H1 (cell line): ENCODE measurements at regions not wholly inside any gene's neighbourhood (a gene's known extent, or its start where the extent isn't known, plus 50 kb on each side); places are given as distances from the start of the nearest gene placed in this dataset.

Experiments
- CTCF ChIA-PET: fragments of 300-600 bp; sonication (Branson Sonifier 250); formaldehyde crosslinking; loops from one replicate; lab custom pipeline; 2021; ENCODE audit not compliant: partially characterized antibody; lab: Charles Lee
- POLR2A ChIA-PET: fragments of 300-600 bp; sonication (Branson Sonifier 250); formaldehyde crosslinking; loops from one replicate; lab custom pipeline; 2021; ENCODE audit warnings: inconsistent platforms; ENCODE audit not compliant: partially characterized antibody; lab: Charles Lee
- DNase-seq, 2 experiments: peaks; one replicate each; pipeline versions ENCODE4 v3.0.0 to v3.0.0-alpha.2; 2010 to 2022; ENCODE audit warnings: low spot score in 2 of 2, low read depth in 1 of 2, mixed read lengths in 1 of 2
- FAIRE-seq: peaks from 2 replicates; lab custom pipeline; 2011; peaks lifted over from hg19 to GRCh38; lab: Jason Lieb, UNC
- H2AFZ ChIP-seq: 2 replicates; pipeline ENCODE4 v1.8.1; 2012; ENCODE audit warnings: low read length, inconsistent platforms
- H2AK5ac ChIP-seq: 2 replicates; pipeline ENCODE4 v1.6.1; 2013; ENCODE audit warnings: low read depth, low read length
- H2BK120ac ChIP-seq: replicated peaks from 2 replicates; pipeline ENCODE3; 2013; ENCODE audit warnings: low read depth, low read length, inconsistent platforms
- H2BK12ac ChIP-seq: 2 replicates; pipeline ENCODE4 v1.6.1; 2013; ENCODE audit warnings: low read depth, low read length
- H2BK15ac ChIP-seq: 2 replicates; pipeline ENCODE4 v1.6.1; 2013; ENCODE audit warnings: low read length
- H2BK20ac ChIP-seq: 2 replicates; pipeline ENCODE4 v1.6.1; 2013; ENCODE audit warnings: low read length
- H2BK5ac ChIP-seq: 2 replicates; pipeline ENCODE4 v1.6.1; 2013; ENCODE audit warnings: low read depth, low read length
- H3K14ac ChIP-seq: 2 replicates; pipeline ENCODE4 v1.6.1; 2013; ENCODE audit warnings: inconsistent platforms; ENCODE audit not compliant: insufficient read length
- H3K18ac ChIP-seq: 2 replicates; pipeline ENCODE4 v1.6.1; 2013; ENCODE audit warnings: low read length; ENCODE audit errors: extremely low read depth
- H3K23ac ChIP-seq: 2 replicates; pipeline ENCODE4 v1.6.1; 2013; ENCODE audit warnings: inconsistent platforms; ENCODE audit not compliant: insufficient read length
- H3K23me2 ChIP-seq: 2 replicates; pipeline ENCODE4 v1.6.1; 2013; ENCODE audit warnings: low read depth, low read length
- H3K27ac ChIP-seq: 2 replicates; pipeline ENCODE4 v1.6.1; 2011; ENCODE audit warnings: low read depth, low read length, inconsistent platforms
- H3K27me3 ChIP-seq, 4 experiments: replicated peaks in 1 of 4; 1 replicate in 1 of 4; 2 replicates in 3 of 4; pipeline versions ENCODE4 v1.6.1 to v1.8.1; 2011 to 2013; ENCODE audit warnings: low read length in 3 of 4, mild to moderate bottlenecking in 3 of 4, inconsistent platforms in 2 of 4, mixed read lengths in 2 of 4, moderate library complexity in 1 of 4; ENCODE audit not compliant: control insufficient read depth in 3 of 4, insufficient read depth in 3 of 4; ENCODE audit errors: extremely low read depth in 1 of 4
- H3K36me3 ChIP-seq, 4 experiments: 2 replicates each; pipeline versions ENCODE4 v1.6.1 to v1.8.1; 2011 to 2013; ENCODE audit warnings: mild to moderate bottlenecking in 4 of 4, low read length in 3 of 4, moderate library complexity in 2 of 4, control low read depth in 1 of 4, inconsistent platforms in 1 of 4; ENCODE audit not compliant: insufficient read depth in 4 of 4, control insufficient read depth in 2 of 4
- H3K4ac ChIP-seq: replicated peaks from 2 replicates; pipeline ENCODE3; 2013; ENCODE audit warnings: low read length, low read depth, mixed read lengths, inconsistent platforms; ENCODE audit not compliant: insufficient read length
- H3K4me1 ChIP-seq, 4 experiments: replicated peaks in 1 of 4; 1 replicate in 1 of 4; 2 replicates in 3 of 4; pipeline versions ENCODE4 v1.6.1 to v1.8.1; 2011 to 2013; ENCODE audit warnings: low read length in 3 of 4, inconsistent platforms in 2 of 4, mixed read lengths in 1 of 4; ENCODE audit not compliant: insufficient read depth in 4 of 4, control insufficient read depth in 3 of 4
- H3K4me2 ChIP-seq, 2 experiments: 2 replicates each; pipeline versions ENCODE4 v1.6.1 to v1.8.1; 2011 to 2013; ENCODE audit warnings: low read depth in 2 of 2, low read length in 2 of 2, control low read depth in 1 of 2, inconsistent platforms in 1 of 2, mild to moderate bottlenecking in 1 of 2; ENCODE audit not compliant: insufficient read depth in 1 of 2
- H3K4me3 ChIP-seq, 4 experiments: fragments of 200-600, 300-600 bp in 1 of 4; sonication (generic), shearing (Covaris generic), sonication (Bioruptor Twin) in 1 of 4; 2 replicates each; pipeline versions ENCODE4 v1.5.1 to v1.8.1; 2011 to 2016; ENCODE audit warnings: low read length in 4 of 4, low read depth in 3 of 4, control low read depth in 2 of 4, inconsistent platforms in 2 of 4, mild to moderate bottlenecking in 2 of 4, mixed read lengths in 1 of 4, moderate library complexity in 1 of 4; ENCODE audit not compliant: insufficient read depth in 2 of 4; ENCODE audit errors: extremely low read depth in 1 of 4
- H3K56ac ChIP-seq: replicated peaks from 2 replicates; pipeline ENCODE3; 2013; ENCODE audit warnings: low read depth, mild to moderate bottlenecking, mixed read lengths, low read length, inconsistent platforms; ENCODE audit not compliant: insufficient read length
- H3K79me1 ChIP-seq: 2 replicates; pipeline ENCODE4 v1.6.1; 2013; ENCODE audit warnings: low read depth, low read length, control low read depth
- H3K79me2 ChIP-seq, 2 experiments: 2 replicates each; pipeline versions ENCODE4 v1.6.1 to v1.8.1; 2012 to 2013; ENCODE audit warnings: low read length in 2 of 2, mild to moderate bottlenecking in 2 of 2, inconsistent platforms in 1 of 2; ENCODE audit not compliant: insufficient read depth in 2 of 2, control insufficient read depth in 1 of 2
- H3K9ac ChIP-seq, 4 experiments: replicated peaks in 1 of 4; 1 replicate in 1 of 4; 2 replicates in 3 of 4; pipeline versions ENCODE4 v1.6.1 to v1.8.1; 2011 to 2013; ENCODE audit warnings: low read depth in 3 of 4, low read length in 3 of 4, control low read depth in 2 of 4, mild to moderate bottlenecking in 2 of 4, moderate library complexity in 2 of 4, inconsistent platforms in 1 of 4; ENCODE audit errors: extremely low read depth in 1 of 4
- H3K9me3 ChIP-seq, 2 experiments: 2 replicates each; pipeline versions ENCODE4 v1.6.1 to v1.8.1; 2012 to 2013; ENCODE audit warnings: mild to moderate bottlenecking in 2 of 2, moderate library complexity in 2 of 2, control low read depth in 1 of 2, inconsistent platforms in 1 of 2, low read depth in 1 of 2, low read length in 1 of 2, mixed read lengths in 1 of 2; ENCODE audit not compliant: insufficient read depth in 2 of 2
- H4K20me1 ChIP-seq, 2 experiments: replicated peaks in 1 of 2; 2 replicates each; pipeline versions ENCODE3 to v1.8.1; 2011 to 2013; ENCODE audit warnings: inconsistent platforms in 2 of 2, low read length in 2 of 2, mild to moderate bottlenecking in 1 of 2; ENCODE audit not compliant: insufficient read depth in 2 of 2, control insufficient read depth in 1 of 2
- H4K5ac ChIP-seq: 2 replicates; pipeline ENCODE4 v1.6.1; 2013; ENCODE audit warnings: low read length, low read depth, mixed read lengths, inconsistent platforms; ENCODE audit not compliant: insufficient read length
- H4K8ac ChIP-seq: 2 replicates; pipeline ENCODE4 v1.8.0; 2013; ENCODE audit warnings: mild to moderate bottlenecking, moderate library complexity, low read length, inconsistent platforms; ENCODE audit not compliant: insufficient read depth; ENCODE audit errors: extremely low read depth
- H4K91ac ChIP-seq: replicated peaks from 2 replicates; pipeline ENCODE3; 2013; ENCODE audit warnings: low read length, mixed read lengths, inconsistent platforms; ENCODE audit not compliant: insufficient read length
- CEBPB ChIP-seq: IDR thresholded peaks from 2 replicates; pipeline ENCODE4 v1.6.1; 2012; ENCODE audit warnings: low read depth, low read length
- EP300 ChIP-seq, 2 experiments: IDR thresholded peaks; 1 replicate in 1 of 2; 2 replicates in 1 of 2; pipeline ENCODE4 v1.6.1; 2011 to 2012; ENCODE audit warnings: low read depth in 2 of 2, low read length in 2 of 2, mild to moderate bottlenecking in 2 of 2, borderline replicate concordance in 1 of 2, inconsistent platforms in 1 of 2, moderate library complexity in 1 of 2
- EZH2 ChIP-seq: fragments of 200-600 bp; sonication (generic); IDR thresholded peaks from 2 replicates; pipeline ENCODE4 v1.7.1; 2012; ENCODE audit warnings: low read depth, mild to moderate bottlenecking, moderate library complexity, low read length, inconsistent platforms; ENCODE audit not compliant: severe bottlenecking
- FOSL1 ChIP-seq: IDR thresholded peaks from 2 replicates; pipeline ENCODE4 v1.6.1; 2011; ENCODE audit warnings: mild to moderate bottlenecking, low read depth, low read length, moderate library complexity; ENCODE audit not compliant: insufficient read depth
- HDAC2 ChIP-seq, 2 experiments: fragments of 300-600 bp in 1 of 2; sonication (generic) in 1 of 2; IDR thresholded peaks; 2 replicates each; pipeline ENCODE4 v1.6.1; 2011 to 2012; ENCODE audit warnings: low read depth in 2 of 2, low read length in 2 of 2, mild to moderate bottlenecking in 2 of 2, moderate library complexity in 2 of 2, borderline replicate concordance in 1 of 2, inconsistent platforms in 1 of 2
- NRF1 ChIP-seq: IDR thresholded peaks from 2 replicates; pipeline ENCODE4 v1.6.1; 2011; ENCODE audit warnings: mild to moderate bottlenecking, low read depth, low read length, improper control_type of control experiment
- SAP30 ChIP-seq: fragments of 300-600 bp; sonication (generic); IDR thresholded peaks from 2 replicates; pipeline ENCODE4 v1.7.1; 2012; ENCODE audit warnings: low read length, moderate library complexity, mild to moderate bottlenecking, inconsistent platforms; ENCODE audit not compliant: insufficient read depth, insufficient replicate concordance
- SP1 ChIP-seq: IDR thresholded peaks from 2 replicates; pipeline ENCODE4 v1.6.1; 2011; ENCODE audit warnings: low read depth, low read length
- YY1 ChIP-seq: IDR thresholded peaks from 2 replicates; pipeline ENCODE4 v1.6.1; 2011; ENCODE audit warnings: low read depth, mild to moderate bottlenecking, low read length
- ZNF274 ChIP-seq: IDR thresholded peaks from 2 replicates; pipeline ENCODE4 v1.7.0; 2012; ENCODE audit warnings: low read length, borderline replicate concordance; ENCODE audit errors: extremely low read depth
- WGBS, 2 experiments: shearing (Covaris generic) in 1 of 2; methylation state at CpG; one replicate each; pipeline versions ENCODE4 v1.1.6 to v1.1.7; 2013 to 2015; ENCODE audit warnings: low lambda C conversion rate in 2 of 2, mixed read lengths in 2 of 2, inconsistent platforms in 1 of 2, low coverage in 1 of 2, missing lambda C conversion rate in 1 of 2; ENCODE audit not compliant: insufficient replicate concordance in 2 of 2, insufficient coverage in 1 of 2, insufficient read length in 1 of 2; ENCODE audit errors: extremely low coverage in 1 of 2, missing lambda C conversion rate in 1 of 2; 5-methylcytosine and 5-hydroxymethylcytosine counted together
- TF ChIP-seq, protein P1 (sequence below): IDR thresholded peaks from 2 replicates; pipeline ENCODE4 v1.6.1; 2012; ENCODE audit warnings: inconsistent platforms
- TF ChIP-seq, protein P2 (sequence below): IDR thresholded peaks from 2 replicates; pipeline ENCODE4 v1.6.1; 2012; ENCODE audit warnings: inconsistent platforms

DNA sequence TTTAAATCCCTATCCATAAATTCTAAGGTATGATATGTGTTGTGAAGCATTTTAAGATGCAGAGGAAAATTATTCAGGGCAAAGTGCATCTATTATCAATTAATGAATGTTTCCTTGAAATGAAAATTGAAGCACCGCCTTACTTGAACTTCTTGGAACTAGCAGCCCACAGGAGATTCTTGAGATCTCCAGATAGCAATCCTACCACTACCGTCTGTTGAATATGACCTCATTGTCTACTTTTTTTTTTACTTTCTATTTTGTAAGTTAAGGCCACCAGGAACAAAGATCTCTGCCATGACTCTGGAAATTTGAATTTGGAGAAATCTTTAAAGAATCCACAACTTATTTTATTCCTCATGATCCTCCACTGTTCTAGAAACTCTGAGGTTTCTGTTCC is 808.7 kb downstream of the KCNA4 start:
- no peak overlapping the region for H2AK5ac ChIP-seq
- no peaks in the 10 kb centered on the region for H3K9me3 ChIP-seq
- H3K4me2 ChIP-seq: no peak overlapping the region
- WGBS, 2 experiments: 77% methylated on average over 2 of the region's 2 CpGs; no CpG with 5 or more reads in 1 of the 2 experiments
- no peaks in the 10 kb centered on the region for H3K23me2 ChIP-seq
- H2BK20ac ChIP-seq: no peak overlapping the region
- H3K23ac ChIP-seq: no peak overlapping the region
- no peak overlapping the region for H2BK120ac ChIP-seq
- H3K79me1 ChIP-seq: no peaks in the 10 kb centered on the region
- H2AFZ ChIP-seq: no peak overlapping the region
- H3K4ac ChIP-seq: no peak overlapping the region
- FAIRE-seq: no peak
- H3K4me3 ChIP-seq: no peak overlapping the region
- no peak for TF ChIP-seq NRF1
- no peak for TF ChIP-seq YY1
- no peak for TF ChIP-seq HDAC2 (IDR thresholded peaks at IDR 0.05; ENCODE audit: borderline replicate concordance in 1 of 2, low read depth in 2 of 2, low read length in 2 of 2)
- TF ChIP-seq EP300 (IDR thresholded peaks at IDR 0.05; ENCODE audit: borderline replicate concordance in 1 of 2, low read depth in 2 of 2, low read length in 2 of 2): no peak
- TF ChIP-seq, protein P1, sequence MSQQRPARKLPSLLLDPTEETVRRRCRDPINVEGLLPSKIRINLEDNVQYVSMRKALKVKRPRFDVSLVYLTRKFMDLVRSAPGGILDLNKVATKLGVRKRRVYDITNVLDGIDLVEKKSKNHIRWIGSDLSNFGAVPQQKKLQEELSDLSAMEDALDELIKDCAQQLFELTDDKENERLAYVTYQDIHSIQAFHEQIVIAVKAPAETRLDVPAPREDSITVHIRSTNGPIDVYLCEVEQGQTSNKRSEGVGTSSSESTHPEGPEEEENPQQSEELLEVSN: no peak
- TF ChIP-seq CEBPB: no peak
- TF ChIP-seq SAP30: no peak
- no peak for TF ChIP-seq FOSL1
- TF ChIP-seq EZH2: no peak
- TF ChIP-seq SP1: no peak
- TF ChIP-seq, protein P2, sequence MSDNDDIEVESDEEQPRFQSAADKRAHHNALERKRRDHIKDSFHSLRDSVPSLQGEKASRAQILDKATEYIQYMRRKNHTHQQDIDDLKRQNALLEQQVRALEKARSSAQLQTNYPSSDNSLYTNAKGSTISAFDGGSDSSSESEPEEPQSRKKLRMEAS: no peak
- TF ChIP-seq ZNF274: no peak
- TF ChIP-seq, all 59 proteins: peak for 0
- Histone ChIP-seq H4K8ac (no peak overlapping the region), H4K5ac (no peak overlapping the region), H3K36me3 (no peaks in the 10 kb centered on the region), H4K20me1 (no peaks in the 10 kb centered on the region), H3K14ac (no peak overlapping the region), H3K18ac (no peak overlapping the region), H2BK12ac (no peak overlapping the region), H3K27ac (no peak overlapping the region), H3K56ac (no peak overlapping the region), H3K9ac (no peak overlapping the region), H3K4me1 (no peaks in the 10 kb centered on the region), H2BK5ac (no peak overlapping the region), H4K91ac (no peak overlapping the region), H2BK15ac (no peak overlapping the region), H3K27me3 (no peaks in the 10 kb centered on the region), H3K79me2 (no peaks in the 10 kb centered on the region)
- DNase-seq: no peak
- ChIA-PET POLR2A (no interaction called here), CTCF (no interaction called here)
